Kidney (tissue), 13 donors: ENCODE measurements at regions not wholly inside any gene's neighbourhood (a gene's known extent, or its start where the extent isn't known, plus 50 kb on each side); places are given as distances from the start of the nearest gene placed in this dataset.

ENCODE experiments used
- DNase-seq, 5 donors: peaks; one replicate each; pipeline ENCODE4 v3.0.0-alpha.2; 2013 to 2020
- FAIRE-seq: peaks from 2 replicates; lab custom pipeline; 2012; peaks lifted over from hg19 to GRCh38; lab: Jason Lieb, UNC
- H3K27ac ChIP-seq, 2 donors: one replicate each; pipeline ENCODE4 v1.7.0; 2013; ENCODE audit warnings: low read depth in 2 of 2, low read length in 2 of 2, inconsistent platforms in 1 of 2
- H3K27me3 ChIP-seq: one replicate; pipeline ENCODE4 v1.7.1; 2013; ENCODE audit warnings: low read length, inconsistent platforms; ENCODE audit not compliant: control insufficient read depth, insufficient read depth
- H3K36me3 ChIP-seq, 3 donors: one replicate each; pipeline versions ENCODE4 v1.7.0 to v1.7.1; 2013; ENCODE audit warnings: low read length in 3 of 3, control low read depth in 1 of 3, inconsistent platforms in 1 of 3; ENCODE audit not compliant: insufficient read depth in 3 of 3, control insufficient read depth in 2 of 3
- H3K4me1 ChIP-seq, 3 donors: one replicate each; pipeline versions ENCODE4 v1.7.0 to v1.7.1; 2013; ENCODE audit warnings: low read length in 3 of 3, inconsistent platforms in 1 of 3, low read depth in 1 of 3; ENCODE audit not compliant: control insufficient read depth in 2 of 3, insufficient read depth in 2 of 3
- H3K4me3 ChIP-seq, 3 donors: one replicate each; pipeline versions ENCODE4 v1.7.0 to v1.8.1; 2013; ENCODE audit warnings: low read length in 3 of 3, control low read depth in 1 of 3, inconsistent platforms in 1 of 3
- H3K9ac ChIP-seq, 3 donors: one replicate each; pipeline versions ENCODE4 v1.7.0 to v1.7.1; 2013; ENCODE audit warnings: low read length in 3 of 3, control low read depth in 1 of 3, inconsistent platforms in 1 of 3
- H3K9me3 ChIP-seq, 3 donors: one replicate each; pipeline versions ENCODE4 v1.7.0 to v1.7.1; 2013; ENCODE audit warnings: low read length in 3 of 3, control low read depth in 1 of 3, inconsistent platforms in 1 of 3; ENCODE audit not compliant: control insufficient read depth in 2 of 3, insufficient read depth in 1 of 3
- intact Hi-C: fragments of 100-400 bp; cut with DNase I; formaldehyde crosslinking; loops from one replicate; pipeline ENCODE4 v1.11.1; 2022
- TF ChIP-seq, protein P1 (sequence below): IDR thresholded peaks from 3 replicates; pipeline ENCODE4 v1.5.1; 2012; ENCODE audit warnings: mild to moderate bottlenecking, moderate library complexity, borderline replicate concordance; ENCODE audit not compliant: insufficient read depth; ENCODE audit errors: extremely low read depth
- donor health status: control.
- donor health status: control.
- donor health status: control.
- donor health status: control.
- donor health status: control.
- donor health status: DM: yes; HTN: yes; CAD: no.
- donor health status: Normal renal cell carcinoma (clear cell type).

DNA sequence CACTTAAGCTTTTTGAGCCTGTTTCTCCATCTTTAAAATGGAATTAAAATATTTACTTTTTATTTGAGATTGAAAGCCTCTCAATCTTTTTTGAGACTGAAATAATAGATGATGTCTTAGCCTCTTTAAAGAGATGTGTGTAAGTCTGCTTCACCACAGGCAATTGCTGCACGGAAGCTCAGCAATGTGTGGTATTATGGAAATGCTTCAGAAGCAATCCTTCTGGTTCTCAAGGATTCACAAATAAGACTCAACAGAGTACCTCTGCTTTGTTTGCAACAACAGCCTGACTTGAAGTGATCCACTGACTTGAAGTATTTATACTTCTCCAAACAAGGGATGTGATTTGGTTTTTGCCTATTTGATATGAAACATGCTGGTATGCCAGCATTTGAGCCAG is 332.0 kb upstream of the RASGRP1 start:
- Histone ChIP-seq H3K36me3 (no peaks in the 10 kb centered on the region), H3K9me3 (no peaks in the 10 kb centered on the region), H3K27ac (no peak overlapping the region), H3K4me1 (peaks cover 5 to 28% (median 6%) of the 10 kb centered on the region in 3 donors), H3K9ac (no peak overlapping the region), H3K4me3 (no peak overlapping the region), H3K27me3 (no peaks in the 10 kb centered on the region)
- intact Hi-C loops = no loop called here
- FAIRE-seq (no peak), DNase-seq (no peak)
- TF ChIP-seq, protein P1, sequence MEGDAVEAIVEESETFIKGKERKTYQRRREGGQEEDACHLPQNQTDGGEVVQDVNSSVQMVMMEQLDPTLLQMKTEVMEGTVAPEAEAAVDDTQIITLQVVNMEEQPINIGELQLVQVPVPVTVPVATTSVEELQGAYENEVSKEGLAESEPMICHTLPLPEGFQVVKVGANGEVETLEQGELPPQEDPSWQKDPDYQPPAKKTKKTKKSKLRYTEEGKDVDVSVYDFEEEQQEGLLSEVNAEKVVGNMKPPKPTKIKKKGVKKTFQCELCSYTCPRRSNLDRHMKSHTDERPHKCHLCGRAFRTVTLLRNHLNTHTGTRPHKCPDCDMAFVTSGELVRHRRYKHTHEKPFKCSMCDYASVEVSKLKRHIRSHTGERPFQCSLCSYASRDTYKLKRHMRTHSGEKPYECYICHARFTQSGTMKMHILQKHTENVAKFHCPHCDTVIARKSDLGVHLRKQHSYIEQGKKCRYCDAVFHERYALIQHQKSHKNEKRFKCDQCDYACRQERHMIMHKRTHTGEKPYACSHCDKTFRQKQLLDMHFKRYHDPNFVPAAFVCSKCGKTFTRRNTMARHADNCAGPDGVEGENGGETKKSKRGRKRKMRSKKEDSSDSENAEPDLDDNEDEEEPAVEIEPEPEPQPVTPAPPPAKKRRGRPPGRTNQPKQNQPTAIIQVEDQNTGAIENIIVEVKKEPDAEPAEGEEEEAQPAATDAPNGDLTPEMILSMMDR = no peak

DNA sequence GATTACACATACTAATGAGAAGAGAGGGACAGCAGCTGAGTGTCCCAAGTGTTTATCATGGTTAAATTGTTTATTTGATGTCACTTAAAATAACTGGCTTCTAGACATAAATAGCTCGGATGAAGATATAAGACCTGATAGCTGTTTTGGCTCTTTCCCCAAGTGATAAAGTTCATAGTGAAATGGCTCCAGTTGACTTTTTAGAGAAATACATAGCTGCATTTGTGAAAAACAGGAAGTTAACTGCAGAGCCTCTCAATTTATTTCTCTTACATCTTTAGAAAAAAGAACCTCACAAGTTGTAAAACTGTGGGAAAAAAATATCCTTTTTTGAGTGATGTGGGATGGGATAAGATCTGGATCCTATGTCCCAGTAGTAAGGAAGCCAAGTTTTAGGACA is 332.9 kb upstream of the RASGRP1 start:
- Histone ChIP-seq H3K27ac (no peak overlapping the region), H3K36me3 (no peaks in the 10 kb centered on the region), H3K4me1 (peaks cover 5 to 28% (median 6%) of the 10 kb centered on the region in 3 donors), H3K4me3 (no peak overlapping the region), H3K27me3 (no peaks in the 10 kb centered on the region), H3K9ac (no peak overlapping the region), H3K9me3 (no peaks in the 10 kb centered on the region)
- DNase-seq (peak in 2 of 5 donors; percentile 29 to 55), FAIRE-seq (no peak)
- intact Hi-C loops = no loop called here
- TF ChIP-seq, protein P1 = no peak

DNA sequence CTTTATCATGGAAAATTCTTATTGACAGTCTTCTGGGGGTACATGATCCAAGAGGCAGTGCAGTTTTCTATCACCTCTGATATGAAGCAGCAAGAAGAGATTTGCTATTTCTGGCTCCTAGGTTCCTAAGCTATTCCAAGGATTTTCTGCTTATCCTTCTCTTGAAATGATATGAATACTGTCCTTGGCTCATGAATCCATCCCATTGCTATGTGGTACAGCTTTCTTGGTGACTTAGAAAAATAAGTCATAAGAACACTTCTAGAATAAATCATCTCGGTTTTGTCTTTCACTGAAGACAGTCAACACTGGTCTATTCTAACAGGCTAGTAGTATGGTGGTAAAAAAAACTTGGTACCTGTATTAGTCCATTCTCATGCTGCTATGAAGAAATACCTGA is 333.6 kb upstream of the RASGRP1 start:
- no peak overlapping the region for H3K9ac ChIP-seq

More for the DNA sequence above, 333.6 kb upstream of the RASGRP1 start:
- TF ChIP-seq, protein P1 = no peak
- intact Hi-C loops = no loop called here
- H3K4me3 ChIP-seq = no peak overlapping the region
- H3K27ac ChIP-seq = no peak overlapping the region
- no peaks in the 10 kb centered on the region for H3K36me3 ChIP-seq
- no peaks in the 10 kb centered on the region for H3K9me3 ChIP-seq
- no peaks in the 10 kb centered on the region for H3K27me3 ChIP-seq
- no peak for DNase-seq
- peaks cover 5 to 27% (median 6%) of the 10 kb centered on the region in 3 donors for H3K4me1 ChIP-seq
- no peak for FAIRE-seq
